ENCODE measurements at regions not wholly inside any gene's neighbourhood (a gene's known extent, or its start where the extent isn't known, plus 50 kb on each side); places are given as distances from the start of the nearest gene placed in this dataset.

DNA sequence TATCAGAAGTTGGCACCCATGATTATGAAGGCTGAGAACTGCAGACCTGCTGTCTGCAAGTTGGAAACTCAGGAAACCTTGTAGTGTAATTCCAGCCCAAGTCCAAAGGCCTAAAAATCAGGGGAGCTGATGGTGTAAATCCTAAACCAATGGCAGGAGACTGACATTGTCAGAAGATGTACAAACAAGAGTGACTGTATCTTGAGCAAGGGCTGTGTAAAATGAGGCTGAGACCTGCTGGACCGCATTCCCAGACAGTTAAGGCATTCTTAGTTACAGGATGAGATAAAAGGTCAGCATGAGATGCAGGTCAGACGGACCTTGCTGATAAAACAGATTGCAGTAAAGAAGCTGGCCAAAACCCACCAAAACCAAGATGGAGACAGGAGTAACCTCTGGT lies 147.7 kb downstream of the COG6 start:
- H3K4me3 ChIP-seq (replicated peaks in 1 of 2; ENCODE audit: low read depth in 2 of 2, low read length in 2 of 2), result no peak overlapping the region
- TF ChIP-seq, protein P1, sequence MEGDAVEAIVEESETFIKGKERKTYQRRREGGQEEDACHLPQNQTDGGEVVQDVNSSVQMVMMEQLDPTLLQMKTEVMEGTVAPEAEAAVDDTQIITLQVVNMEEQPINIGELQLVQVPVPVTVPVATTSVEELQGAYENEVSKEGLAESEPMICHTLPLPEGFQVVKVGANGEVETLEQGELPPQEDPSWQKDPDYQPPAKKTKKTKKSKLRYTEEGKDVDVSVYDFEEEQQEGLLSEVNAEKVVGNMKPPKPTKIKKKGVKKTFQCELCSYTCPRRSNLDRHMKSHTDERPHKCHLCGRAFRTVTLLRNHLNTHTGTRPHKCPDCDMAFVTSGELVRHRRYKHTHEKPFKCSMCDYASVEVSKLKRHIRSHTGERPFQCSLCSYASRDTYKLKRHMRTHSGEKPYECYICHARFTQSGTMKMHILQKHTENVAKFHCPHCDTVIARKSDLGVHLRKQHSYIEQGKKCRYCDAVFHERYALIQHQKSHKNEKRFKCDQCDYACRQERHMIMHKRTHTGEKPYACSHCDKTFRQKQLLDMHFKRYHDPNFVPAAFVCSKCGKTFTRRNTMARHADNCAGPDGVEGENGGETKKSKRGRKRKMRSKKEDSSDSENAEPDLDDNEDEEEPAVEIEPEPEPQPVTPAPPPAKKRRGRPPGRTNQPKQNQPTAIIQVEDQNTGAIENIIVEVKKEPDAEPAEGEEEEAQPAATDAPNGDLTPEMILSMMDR (IDR thresholded peaks at IDR 0.05; ENCODE audit: low read depth, low read length), result no peak
- DNase-seq (ENCODE audit: low read depth in 2 of 2), result no peak

DNA sequence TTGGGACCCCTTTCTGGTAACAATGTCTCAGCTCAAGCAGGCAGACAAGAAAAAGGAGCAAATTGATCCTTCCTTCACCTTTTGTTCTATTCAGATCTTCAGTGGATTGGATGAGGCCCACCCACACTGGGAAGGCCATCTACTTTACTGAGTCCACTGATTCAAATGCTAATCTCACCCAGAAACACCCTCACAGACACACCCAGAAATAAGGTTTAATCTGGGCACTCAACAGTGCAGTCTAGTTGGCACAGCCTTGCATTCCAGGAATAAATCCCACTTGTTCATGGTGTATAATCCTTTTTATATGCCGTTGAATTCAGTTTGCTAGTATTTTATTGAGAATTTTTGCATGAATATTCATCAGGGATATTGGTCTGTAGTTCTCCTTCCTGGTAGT lies 148.4 kb downstream of the COG6 start:
- no peak overlapping the region for H3K4me3 ChIP-seq (replicated peaks in 1 of 2; ENCODE audit: low read depth in 2 of 2, low read length in 2 of 2)
- TF ChIP-seq, protein P1 (IDR thresholded peaks at IDR 0.05; ENCODE audit: low read depth, low read length), result no peak
- DNase-seq (ENCODE audit: low read depth in 2 of 2), result no peak

DNA sequence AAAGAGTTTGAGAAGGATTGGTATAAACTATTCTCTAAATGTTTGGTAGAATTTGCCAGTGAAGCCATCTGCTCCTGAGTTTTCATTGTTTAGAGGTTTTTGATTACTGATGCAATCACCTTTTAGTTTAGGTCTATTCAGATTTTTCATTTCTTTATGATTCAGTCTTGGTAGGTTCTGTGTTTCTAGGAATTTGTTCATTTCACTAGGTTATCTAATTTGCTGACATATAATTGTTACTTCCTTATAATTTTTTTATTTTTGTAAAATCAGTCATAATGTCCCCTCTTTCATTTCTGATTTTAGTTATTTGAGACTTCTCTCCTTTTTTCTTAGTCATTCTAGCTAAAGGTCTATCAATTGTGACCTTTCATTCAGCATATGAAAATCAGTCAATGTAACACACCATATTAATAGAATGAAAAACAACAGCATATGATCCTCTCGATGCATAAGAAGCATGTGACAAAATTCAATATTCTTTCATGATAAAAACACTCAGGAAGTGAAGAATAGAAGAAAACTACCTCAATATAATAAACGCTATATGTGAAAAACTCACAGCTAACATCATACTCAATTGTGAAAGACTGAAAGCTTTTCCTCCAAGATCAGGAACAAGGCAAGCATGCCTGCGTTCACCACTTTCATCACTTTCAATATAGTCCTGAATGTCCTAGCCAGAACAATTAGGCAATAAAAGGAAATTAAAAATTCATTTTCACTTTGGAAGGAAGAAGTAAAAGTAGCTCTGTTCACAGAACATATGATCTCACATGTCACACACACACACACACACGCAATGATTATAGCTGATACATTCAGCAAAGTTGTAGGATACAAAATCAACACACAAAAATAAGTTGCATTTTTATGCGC lies 149.1 kb downstream of the COG6 start:
- no peak for DNase-seq (ENCODE audit: low read depth in 2 of 2)
- TF ChIP-seq, protein P1 (IDR thresholded peaks at IDR 0.05; ENCODE audit: low read depth, low read length), result no peak
- H3K4me3 ChIP-seq (replicated peaks in 1 of 2; ENCODE audit: low read depth in 2 of 2, low read length in 2 of 2), result no peak overlapping the region

DNA sequence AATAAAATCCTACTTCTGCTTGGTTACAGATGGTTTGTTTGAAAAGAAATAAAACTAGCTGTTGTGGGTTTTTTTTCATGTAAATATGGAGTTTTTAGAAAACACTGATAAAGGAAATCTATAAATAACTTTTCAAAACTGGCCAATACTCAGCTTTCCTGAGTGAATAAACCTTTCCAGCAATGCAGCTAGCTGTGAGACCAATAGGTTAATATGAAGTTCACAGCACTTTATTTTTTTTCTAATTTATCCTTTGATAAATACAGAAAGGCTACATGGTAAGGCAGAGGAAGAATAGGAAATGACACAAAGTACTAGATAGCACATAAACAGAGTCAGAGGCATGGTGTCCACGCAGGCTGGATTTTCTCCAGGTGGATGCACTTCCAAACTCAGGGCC lies 154.0 kb downstream of the COG6 start:
- H3K4me3 ChIP-seq (replicated peaks in 1 of 2; ENCODE audit: low read depth in 2 of 2, low read length in 2 of 2), result no peak overlapping the region
- no peak for DNase-seq (ENCODE audit: low read depth in 2 of 2)
- TF ChIP-seq, protein P1 (IDR thresholded peaks at IDR 0.05; ENCODE audit: low read depth, low read length), result no peak

DNA sequence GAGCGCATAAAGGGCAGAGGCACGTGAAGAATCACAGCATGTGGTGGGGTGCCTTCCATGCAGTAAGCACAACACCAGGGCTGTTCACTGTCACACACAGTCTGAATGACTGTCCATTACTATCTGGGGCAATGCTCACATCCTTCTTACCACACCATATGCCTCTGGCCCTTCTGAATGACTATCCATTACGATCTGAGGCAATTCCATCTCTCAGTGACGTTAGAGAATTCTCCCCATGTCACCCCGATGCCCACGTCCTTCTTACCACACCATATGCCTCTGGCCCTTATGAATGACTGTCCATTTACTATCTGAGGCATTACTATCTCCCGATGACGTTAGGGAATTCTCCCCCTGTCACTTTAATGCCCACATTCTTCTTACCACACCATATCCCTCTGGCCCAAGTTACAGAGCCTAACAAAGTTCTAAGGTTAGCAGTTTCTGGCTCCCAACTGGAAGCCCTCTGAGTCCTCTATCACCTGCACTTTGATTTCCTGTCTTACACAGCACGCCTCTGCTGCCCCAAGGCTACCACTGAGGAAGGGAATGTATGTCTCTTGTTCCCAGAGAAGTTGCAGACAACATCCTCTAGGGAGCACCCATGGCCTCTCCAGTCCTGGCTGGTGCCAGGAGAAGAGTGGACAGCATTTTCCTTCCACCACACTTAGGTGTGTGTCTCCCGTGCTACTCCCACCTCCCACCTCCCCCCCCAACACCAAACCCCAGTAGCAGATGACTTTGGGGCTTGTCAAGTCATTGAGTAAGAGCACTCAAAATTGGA lies 154.8 kb downstream of the COG6 start:
- H3K4me3 ChIP-seq (replicated peaks in 1 of 2; ENCODE audit: low read depth in 2 of 2, low read length in 2 of 2), result no peak overlapping the region
- TF ChIP-seq, protein P1 (IDR thresholded peaks at IDR 0.05; ENCODE audit: low read depth, low read length), result no peak
- DNase-seq (ENCODE audit: low read depth in 2 of 2), result no peak

DNA sequence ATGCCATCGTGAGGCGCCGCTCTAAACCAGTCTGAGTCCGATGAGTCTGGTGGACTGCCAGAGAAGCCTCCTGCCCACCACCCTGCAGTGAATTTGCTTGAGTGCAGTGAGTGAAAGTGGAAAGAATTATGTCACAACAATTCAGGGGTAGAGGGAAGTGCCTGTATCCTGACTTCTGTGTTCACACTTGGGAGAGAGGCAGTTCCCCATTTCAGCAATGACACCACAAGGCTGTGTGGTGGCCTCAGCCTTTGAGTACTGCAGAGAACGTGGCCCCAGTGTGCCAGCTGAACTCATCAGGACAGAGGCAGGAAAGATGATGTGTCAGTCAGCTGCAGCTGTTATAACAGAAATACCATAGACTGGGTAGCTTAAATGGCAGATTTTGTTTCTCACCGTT lies 155.6 kb downstream of the COG6 start:
- TF ChIP-seq, protein P1 (IDR thresholded peaks at IDR 0.05; ENCODE audit: low read depth, low read length), result no peak
- H3K4me3 ChIP-seq (replicated peaks in 1 of 2; ENCODE audit: low read depth in 2 of 2, low read length in 2 of 2), result no peak overlapping the region

More for the DNA sequence above, 155.6 kb downstream of the COG6 start:
- DNase-seq (ENCODE audit: low read depth in 2 of 2), result no peak

All from cardiac fibroblast (primary cell).